ENCODE measurements at regions not wholly inside any gene's neighbourhood (a gene's known extent, or its start where the extent isn't known, plus 50 kb on each side); places are given as distances from the start of the nearest gene placed in this dataset.

DNA sequence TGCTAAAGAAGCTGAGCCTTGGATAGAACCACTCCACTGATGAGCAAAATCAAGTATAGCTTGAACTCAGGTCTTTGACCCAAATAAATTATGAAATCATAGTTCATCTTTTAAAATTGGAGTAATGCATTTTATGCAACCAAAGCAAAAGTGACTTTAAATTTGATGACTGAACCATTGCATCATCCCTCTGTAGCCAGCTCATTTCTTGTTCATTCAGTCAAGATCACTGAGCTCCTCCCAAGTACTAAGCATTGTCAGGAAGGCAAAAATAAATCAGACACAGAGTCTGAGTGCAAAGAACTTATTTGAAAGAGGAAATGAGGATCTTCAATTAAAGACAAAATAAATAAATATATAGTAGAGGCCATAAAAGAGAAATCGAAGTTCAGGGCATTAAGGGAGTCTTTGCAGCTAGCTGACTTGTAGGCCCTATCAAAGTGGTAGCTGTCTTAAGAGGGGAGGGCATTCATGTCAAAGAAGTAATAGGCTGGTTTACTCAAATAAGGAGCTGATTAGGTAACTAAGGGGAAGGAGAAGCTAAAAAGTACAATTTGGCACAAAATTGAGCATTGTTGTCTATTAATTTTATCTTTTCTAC, 411.8 kb downstream of the MTX2 start:
- DNase-seq (ENCODE audit: low read depth): peak; percentile 5

DNA sequence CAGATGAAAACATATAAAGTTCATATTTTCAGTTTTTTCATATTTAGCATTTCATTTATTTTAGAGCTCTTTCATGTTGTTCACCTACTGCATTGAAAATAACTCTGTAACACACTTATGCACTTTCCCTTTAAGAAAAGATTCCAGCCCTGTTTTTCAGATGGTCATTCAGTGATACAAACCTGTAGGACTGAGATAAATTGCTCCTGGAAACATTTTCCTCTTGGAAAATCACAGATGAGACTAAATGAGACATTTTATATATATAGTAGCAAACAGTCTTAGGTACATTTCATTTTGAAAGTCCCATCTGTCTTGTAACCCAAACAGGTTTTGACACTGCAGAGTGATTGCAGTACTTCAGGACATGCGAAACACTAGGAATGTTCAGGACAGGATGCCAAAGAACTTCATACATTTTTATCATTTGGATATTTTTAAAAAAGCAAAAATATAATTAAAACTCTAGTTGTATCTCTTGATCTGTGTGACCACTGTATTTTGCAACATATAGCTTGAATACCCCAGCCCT, 412.4 kb downstream of the MTX2 start:
- no peak for DNase-seq (ENCODE audit: low read depth)

DNA sequence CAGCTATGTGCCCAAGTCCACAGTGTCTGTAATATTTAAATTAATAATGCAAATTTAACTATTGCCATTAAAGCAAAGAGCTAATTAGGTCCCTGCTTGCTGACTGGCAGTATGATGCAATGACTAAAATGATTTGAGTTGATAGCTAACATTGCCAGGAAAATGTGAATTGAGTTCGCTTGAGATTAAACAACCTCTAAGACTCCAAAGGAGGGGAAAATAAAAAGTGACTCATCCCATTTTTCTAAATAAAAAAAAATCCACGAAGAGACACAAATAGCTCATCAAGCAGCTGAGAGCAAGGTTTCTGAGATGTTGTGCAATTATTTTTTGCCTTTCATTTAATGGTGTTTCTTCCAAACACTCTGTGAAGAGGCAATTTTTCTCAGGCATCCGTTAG, 413.0 kb downstream of the MTX2 start:
- DNase-seq (ENCODE audit: low read depth): peak; percentile 2

DNA sequence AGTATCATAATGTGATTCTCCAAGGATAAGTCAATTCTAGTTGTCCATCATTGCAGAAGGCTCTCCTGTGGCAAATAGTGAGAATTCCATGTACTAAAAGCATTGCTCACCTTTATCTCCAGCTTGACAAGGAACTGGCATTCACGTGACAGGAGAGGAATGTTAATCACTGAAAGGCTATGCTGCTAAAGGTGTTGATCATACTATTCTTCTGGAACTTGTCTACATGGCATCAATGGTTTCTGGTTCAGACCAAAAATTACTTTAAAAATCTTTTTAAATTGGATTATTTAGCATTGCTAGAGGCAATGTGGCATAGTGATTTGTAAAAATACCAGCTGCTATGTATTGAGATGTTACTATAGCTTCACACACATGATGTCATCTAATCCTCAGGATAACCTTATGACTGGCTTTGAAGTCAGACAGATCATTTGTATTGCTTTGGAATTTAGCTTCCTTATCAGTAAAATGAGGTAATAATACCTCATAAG, 414.4 kb downstream of the MTX2 start:
- DNase-seq (ENCODE audit: low read depth): no peak

DNA sequence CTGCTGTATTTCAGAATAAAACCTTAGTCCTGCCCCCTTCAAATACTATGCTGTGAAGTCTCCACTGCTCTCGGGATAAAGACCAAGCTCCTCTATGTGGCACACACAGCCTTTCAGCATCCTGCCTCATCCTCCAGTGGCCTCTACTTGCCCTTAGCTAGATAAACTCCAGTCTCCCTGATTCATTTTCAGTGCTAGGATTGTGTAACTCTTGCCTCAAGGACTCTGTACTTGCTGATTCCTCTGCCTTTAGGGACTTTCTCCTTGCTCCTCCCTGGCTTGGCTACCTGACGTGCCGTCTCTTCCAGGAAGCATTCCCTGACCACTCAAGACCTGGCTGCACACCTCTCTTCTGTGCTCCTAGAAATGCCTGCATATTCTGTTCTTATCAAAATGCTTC, 416.7 kb downstream of the MTX2 start:
- peak; percentile 4 for DNase-seq (ENCODE audit: low read depth)

DNA sequence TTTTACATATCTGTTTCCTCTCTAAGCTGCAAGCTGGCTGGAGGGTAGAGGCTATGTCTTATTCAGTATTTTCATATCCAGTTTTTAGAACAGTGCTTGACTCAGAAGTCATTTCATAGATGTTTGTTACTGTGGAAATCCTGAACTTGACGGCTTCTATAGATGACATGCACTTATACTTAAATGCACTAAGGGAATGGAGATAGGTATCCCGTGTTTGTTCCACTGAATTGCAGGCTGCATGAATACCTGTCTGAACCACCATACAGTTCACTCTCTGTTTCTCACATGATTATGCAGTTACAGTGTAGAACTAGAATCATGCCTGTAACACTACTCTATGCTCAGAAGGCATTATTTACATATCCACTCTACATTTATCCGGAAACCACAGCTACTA, 417.1 kb downstream of the MTX2 start:
- DNase-seq (ENCODE audit: low read depth): no peak

DNA sequence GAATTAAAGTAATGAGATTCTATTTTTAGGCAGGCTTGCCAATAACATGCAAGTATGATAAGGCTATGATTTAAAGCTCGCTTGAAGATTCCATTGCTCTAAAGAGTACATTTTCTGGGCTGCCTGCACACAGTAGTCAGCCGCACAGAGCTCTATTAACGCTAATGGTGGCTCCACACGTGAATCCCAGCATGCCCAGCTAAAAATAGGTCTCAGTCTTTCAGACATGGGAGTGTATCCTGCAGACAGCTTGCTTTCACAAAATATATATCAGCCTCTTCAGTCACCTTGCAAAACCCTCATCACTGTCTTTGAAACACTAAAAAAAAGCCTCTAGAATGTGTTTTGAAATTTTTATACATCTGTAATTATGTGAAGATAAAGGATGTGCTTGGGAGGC, 418.1 kb downstream of the MTX2 start:
- DNase-seq (ENCODE audit: low read depth): no peak

DNA sequence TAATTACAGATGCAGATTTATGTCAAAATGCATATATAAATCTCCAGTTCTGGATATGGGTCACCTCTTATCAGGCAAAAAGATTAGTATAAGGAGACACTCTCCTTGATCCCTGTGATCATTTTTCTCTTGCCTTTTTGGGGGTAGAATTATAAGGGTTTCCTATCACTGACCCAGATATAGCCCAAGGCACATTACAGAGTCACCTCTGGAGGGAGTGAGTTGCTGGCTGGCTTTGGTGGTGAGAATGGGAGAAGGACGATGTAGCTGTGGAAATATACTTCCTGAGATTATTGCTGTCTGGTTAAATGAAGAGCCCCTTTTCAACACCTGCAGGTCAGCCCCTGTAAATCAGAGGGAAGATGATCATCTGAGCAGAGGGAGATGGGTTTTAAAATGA, 418.7 kb downstream of the MTX2 start:
- DNase-seq (ENCODE audit: low read depth): no peak

DNA sequence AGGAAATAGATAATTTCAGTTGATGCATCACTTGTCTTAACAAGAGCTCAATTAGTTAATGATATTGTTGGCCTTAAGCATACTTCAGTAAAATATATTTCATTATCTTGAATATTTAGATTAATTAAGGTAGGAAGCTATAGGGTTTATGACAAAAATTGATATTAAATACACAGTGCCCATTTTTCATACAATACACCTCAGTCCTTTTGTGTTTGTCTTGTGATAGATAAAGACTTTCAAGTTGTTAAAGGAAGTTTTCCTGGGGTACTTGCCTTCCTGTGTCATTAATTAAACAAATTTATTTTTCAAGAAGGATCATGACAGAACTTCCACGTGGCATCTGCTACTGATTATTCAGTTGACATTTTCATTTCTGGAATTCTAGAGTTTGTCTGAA, 420.5 kb downstream of the MTX2 start:
- no peak for DNase-seq (ENCODE audit: low read depth)

DNA sequence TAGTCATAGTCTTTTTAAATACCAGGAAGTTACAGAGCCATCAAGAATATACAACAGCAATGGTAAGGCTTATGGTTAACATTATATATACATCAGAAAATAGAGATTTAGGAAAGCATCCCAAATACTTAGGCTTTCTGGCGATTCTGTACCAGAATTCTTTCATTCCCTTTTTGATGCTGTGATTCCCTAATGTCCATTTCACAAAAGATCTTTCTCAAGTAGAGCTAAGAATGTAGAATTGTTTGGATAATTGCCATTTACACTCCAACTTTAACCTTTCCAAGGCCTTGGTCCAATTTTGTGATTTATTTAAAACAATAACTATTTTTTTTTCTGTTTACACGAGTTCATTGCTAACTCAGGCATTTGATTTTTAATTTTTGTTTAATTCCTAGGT, 422.2 kb downstream of the MTX2 start:
- DNase-seq (ENCODE audit: low read depth): no peak

DNA sequence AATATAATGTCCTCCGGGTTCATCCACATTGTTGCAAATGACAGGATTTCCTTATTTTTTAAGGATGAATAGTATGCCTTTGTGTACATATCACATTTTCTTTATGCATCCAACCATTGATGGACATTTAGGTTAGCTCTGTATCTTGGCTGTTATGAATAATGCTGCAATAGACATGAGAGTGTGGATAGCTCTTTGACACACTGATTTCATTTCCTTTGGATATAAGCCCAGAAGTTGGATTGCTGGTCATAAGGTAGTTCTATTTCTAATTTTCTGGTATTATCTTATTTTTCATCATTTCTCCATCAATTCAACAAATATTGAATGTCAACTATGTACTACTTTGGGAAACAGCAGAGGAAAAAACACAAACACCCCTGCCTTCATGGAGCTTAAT, 423.3 kb downstream of the MTX2 start:
- DNase-seq (ENCODE audit: low read depth): no peak

DNA sequence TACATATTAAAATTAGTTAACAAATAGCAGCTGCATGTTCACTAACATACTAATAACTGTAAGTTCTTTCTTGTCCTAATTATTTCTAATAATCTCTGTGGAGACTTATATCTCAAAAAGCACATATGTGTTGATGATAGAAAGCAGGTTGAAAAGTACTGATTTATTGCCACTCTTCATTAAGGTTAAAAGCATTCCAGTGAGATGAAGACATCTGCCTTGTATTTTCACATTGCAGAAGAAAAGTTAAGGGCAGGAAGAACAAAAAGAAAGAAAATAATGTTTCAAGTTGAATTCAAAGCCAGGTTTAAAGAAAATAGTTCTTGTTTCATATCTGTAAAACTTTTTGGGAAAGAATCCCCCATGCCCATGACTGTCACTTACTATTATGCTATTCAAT, 429.9 kb downstream of the MTX2 start:
- no peak for DNase-seq (ENCODE audit: low read depth)

DNA sequence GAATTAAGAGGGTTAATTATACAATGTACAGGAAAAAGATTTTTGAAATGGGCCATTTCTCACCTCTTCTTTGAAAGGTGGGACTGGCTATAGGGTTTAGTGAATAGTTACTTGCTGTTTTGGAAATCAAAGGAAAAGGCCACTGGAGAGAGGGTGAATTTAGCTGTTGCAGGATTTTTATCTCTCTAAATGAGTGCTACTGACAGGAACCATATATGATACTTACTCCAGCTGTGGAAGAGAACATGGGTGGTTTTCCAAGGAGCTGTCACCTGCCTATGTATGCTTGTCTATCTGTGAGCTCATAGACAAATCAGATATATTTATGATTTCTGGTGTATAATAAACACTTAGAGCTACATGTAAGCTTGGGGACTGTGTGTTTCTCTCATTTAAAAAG, 430.4 kb downstream of the MTX2 start:
- no peak for DNase-seq (ENCODE audit: low read depth)

DNA sequence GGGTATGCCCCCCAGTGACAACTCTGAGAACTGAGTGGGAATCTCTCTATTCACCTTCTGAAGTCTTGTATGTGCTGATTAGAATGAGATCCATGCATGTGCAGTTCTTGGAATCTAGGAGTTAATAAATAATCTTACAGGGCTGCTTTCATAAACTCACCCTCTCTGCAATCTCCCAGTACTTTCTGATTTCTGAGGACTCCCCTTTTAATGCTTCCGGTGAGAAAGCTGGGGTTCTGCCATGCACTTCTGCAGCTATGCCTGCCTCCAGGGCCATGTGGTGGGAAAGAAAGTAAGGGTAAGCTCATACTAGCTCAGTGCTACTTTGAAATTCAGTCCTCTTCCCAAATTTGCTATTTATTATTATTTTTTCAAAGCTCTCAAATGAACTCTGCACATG, 432.9 kb downstream of the MTX2 start:
- DNase-seq (ENCODE audit: low read depth): no peak

DNA sequence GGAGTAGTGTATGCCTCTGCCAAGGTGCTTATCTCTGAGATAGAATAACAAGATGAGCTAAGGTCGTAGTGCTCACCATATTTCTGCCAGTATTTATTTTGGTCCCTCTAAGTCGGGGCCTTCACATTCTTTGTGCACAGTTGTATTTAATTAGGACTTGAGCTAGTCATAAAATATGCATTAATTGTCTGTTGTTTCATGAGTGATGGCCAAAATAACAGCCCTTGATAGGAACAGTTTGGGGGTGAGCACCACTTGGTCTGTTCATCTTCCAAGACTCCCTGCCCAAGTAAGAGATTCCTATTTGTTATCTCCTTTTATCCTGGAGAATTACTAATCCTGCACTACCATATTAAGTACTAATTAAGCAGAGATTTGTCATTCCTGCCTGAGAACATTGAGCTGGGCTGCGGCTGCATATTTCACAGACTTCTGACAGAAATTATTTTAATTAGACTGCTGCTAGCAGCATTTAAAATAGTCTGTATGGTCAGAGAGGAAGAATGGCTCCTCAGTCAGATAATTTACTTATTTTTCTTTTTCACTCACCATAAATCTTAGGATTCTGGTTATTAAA, 435.1 kb downstream of the MTX2 start:
- DNase-seq (ENCODE audit: low read depth): no peak

DNA sequence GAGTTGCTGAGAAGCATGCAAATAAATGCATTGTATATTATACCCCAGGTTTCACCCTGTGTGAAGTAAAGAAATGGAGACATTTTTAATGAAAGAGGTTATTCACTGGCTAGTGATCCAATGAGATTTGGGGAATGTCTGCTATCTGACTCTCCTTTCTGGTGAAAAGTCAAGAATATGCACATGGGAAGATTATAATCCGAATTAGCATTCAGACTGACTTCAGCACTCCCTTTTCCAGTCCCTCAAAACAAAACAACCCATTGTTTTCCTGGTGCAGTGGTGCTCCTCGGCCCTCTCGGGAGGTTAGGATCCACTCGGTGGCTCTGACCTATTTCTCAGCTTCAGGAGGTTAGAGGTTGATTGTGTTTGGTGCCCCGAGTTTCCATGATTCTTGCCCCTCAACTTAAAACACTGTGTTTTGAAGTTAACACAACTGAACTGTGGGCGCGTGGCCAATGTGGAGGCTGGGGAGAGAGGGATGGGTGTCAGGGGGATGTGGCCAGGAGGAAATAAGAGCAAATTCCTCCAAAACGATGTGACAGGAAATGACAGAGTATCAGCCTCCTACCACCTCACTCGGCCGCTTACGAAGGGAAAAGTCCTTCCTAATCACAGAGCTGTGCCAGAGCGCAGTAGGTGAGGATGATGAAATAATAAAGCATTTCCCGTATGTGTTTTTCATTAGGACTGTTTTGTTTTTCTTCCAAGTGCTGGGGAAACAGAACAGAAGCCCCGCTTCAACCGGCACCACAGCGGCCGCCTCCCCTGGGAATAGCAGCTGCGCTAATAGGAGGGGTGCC, 440.1 kb downstream of the MTX2 start:
- DNase-seq (ENCODE audit: low read depth): no peak

DNA sequence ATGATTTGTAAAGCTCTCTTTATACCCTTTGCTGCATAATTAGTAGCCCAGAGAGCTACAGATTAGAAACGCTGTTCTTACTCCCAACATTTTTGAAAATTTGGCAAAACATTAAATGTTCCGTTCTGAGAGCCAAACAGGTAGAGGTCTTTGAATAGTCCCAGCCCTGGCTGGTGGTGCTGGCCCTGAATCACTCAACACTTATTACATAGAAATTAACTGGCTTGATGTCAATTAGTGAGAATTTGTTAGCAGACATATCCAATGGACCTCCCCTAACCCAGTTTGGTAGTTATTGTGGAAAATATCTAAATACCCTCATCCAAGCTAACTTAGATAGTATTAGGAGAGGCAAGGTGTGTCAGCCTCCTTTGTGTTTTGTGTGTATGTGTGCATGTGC, 440.7 kb downstream of the MTX2 start:
- no peak for DNase-seq (ENCODE audit: low read depth)

DNA sequence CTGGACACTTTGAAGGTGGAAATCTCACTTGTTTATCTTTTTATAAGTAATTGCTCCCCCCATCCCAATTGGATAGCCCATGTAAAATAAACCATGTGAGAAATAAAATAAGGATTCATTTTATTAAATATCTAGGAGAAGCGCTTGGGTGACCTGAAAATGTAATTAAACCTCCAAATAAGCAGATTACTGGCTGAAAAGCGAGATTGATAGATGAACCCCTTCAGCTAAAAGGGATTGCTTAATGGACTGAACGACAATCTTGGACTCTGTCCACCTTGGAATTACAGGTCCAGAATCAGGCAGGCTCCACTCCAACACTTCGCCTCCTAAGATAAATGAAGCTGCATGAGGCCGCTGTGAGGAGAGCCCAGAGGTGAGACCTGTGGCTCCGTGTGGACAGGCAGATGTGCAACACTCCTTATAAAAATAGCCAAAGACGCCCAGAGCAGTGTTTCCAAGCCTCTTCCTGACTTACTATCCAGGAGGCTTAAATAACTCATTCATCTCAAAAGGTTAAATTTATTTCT, 441.5 kb downstream of the MTX2 start:
- no peak for DNase-seq (ENCODE audit: low read depth)

DNA sequence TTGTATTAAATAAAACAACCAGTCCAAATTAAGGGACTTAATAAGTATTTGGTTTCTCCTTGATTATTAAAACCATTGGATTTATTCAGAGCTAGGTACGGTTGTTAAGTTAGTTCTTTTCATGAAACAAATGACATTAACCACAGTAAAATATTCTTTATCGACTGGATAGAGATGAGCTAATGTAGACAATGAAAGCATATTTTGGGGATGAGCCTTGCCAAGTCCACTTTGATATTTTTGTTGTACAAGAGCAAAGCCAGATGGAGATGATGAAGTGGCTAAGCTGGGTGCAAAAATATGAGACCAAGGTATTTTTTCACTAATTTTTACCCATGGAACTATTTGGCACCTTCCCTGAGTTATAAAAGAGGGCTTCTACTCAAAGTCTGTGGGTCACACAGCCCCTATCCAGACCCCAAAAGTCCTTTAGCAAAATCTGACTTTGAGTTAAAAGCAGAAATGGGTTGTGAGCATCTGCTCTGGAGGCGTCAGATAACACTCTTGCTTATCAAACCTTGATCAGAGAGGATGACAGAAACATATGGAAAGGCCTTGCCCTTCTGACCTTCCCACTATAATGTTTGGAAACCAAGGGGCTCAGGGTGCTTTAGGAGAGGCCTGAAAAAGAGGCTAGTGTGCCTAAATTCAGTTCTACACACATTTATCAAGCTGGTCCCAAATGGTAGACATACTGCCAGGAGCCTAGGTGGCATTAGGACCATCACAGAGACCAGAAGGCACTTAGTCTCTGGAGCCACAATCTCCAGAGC, 456.8 kb downstream of the MTX2 start:
- no peak for DNase-seq (ENCODE audit: low read depth)

DNA sequence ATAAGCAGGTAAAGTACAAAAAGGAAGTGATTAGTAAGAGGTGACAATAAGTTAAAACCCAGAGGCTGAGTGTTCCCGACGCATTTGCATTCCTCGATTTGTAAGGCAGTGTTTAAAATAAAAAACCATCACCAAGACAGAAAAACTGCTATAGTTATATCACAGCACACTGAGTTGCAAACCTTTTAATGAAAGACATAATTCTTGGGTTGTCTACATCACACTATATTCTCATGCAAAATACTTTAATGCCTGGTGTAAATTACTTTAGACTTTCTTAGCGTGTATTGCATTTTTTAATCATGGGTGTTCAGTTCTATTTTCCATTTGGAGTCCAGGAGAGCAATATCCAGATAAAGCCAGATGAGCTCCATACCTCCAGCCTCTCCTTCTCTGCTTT, 458.5 kb downstream of the MTX2 start:
- DNase-seq (ENCODE audit: low read depth): no peak

DNA sequence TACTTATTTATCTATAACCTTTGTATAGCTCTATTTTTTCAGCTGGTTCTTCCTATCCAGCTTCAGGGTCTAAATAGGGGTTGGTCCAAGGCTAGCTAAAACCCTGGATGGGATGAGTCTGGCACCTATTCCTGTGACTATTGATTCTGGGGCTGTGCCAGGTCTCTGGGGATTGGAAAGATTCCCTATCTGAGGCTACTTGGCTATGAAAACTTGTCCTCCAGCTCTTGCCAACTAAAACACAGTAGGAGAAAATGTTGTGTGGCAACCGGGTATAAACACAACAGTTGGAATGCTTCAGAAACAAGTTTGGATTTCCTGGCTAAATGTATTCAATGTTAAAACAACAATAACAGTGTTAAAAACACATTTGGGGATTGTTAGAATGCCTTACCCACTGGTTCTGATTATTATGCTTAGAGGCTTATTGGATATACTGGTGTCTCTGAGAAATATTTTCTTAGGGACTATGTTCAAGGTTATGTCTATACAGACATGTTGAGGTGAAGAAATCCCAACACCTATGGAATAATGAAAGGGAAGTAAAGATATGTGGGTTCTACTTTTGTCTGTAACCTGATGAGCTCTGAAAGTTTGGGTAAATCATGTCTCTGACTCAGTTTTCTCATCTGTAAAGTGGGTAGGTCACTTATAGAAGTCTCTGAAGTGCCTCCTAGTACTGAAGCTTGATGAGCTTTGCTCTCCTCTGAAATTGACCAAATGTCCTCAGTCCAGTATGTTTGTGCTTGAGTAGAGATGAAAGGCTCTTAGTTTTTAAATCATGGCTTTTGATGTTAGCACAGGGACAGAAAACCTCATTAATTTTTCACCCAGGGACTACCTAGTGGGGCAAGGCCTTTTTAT, 460.7 kb downstream of the MTX2 start:
- DNase-seq (ENCODE audit: low read depth): peak; percentile 14

All from iris pigment epithelial cell (primary cell).